Tibial nerve (tissue), 4 donors: ENCODE measurements at regions not wholly inside any gene's neighbourhood (a gene's known extent, or its start where the extent isn't known, plus 50 kb on each side); places are given as distances from the start of the nearest gene placed in this dataset.
A peak's percentile ranks its signal among the peaks of the same experiment; 100 is the strongest.

ENCODE experiments used
- DNase-seq, 2 donors: peaks; one replicate each; pipeline ENCODE4 v3.0.0-alpha.2; 2019; ENCODE audit warnings: low spot score in 2 of 2
- H3K27ac ChIP-seq, 4 donors: fragments of 200-600 bp; sonication (generic) in 3 of 4; one replicate each; pipeline ENCODE4 v1.5.1; 2017 to 2019; ENCODE audit warnings: mild to moderate bottlenecking in 1 of 4
- H3K27me3 ChIP-seq, 2 donors: fragments of 200-600 bp; sonication (generic) in 1 of 2; one replicate each; pipeline versions ENCODE4 v1.5.1 to v1.6.0; 2017 to 2019
- H3K36me3 ChIP-seq, 3 donors: fragments of 200-600 bp; sonication (generic); one replicate each; pipeline ENCODE4 v1.5.1; 2018 to 2019
- H3K4me1 ChIP-seq, 4 donors: fragments of 200-600 bp; sonication (generic) in 3 of 4; one replicate each; pipeline ENCODE4 v1.5.1; 2017 to 2019
- H3K4me3 ChIP-seq, 4 donors: fragments of 200-600 bp; sonication (generic) in 3 of 4; one replicate each; pipeline ENCODE4 v1.5.1; 2017 to 2019; ENCODE audit warnings: mild to moderate bottlenecking in 1 of 4, moderate library complexity in 1 of 4
- H3K9me3 ChIP-seq, 4 donors: fragments of 200-600 bp; sonication (generic) in 3 of 4; one replicate each; pipeline ENCODE4 v1.5.1; 2017 to 2019
- CTCF ChIP-seq, 5 experiments: fragments of 200-600 bp in 3 of 5; fragments of 450-650 bp in 2 of 5; sonication (generic) in 3 of 5; IDR thresholded peaks; one replicate each; pipeline ENCODE4 v1.5.1; 2016 to 2019; ENCODE audit warnings: antibody characterized with exemption in 5 of 5, mild to moderate bottlenecking in 3 of 5, moderate library complexity in 2 of 5
- EP300 ChIP-seq, 2 donors: sonication (generic); formaldehyde crosslinking; IDR thresholded peaks; one replicate each; pipeline ENCODE4 v1.6.1; 2017; ENCODE audit warnings: antibody characterized with exemption in 2 of 2, mild to moderate bottlenecking in 1 of 2
- POLR2A ChIP-seq, 2 donors: fragments of 450-650 bp; IDR thresholded peaks; one replicate each; pipeline ENCODE4 v1.6.1; 2017; ENCODE audit warnings: antibody characterized with exemption in 2 of 2, mild to moderate bottlenecking in 2 of 2, moderate library complexity in 2 of 2
- WGBS, 2 donors: methylation state at CpG; one replicate each; pipeline ENCODE4 v1.1.5; 2018; 5-methylcytosine and 5-hydroxymethylcytosine counted together

GRCh38 chr3:143209715-143210059 is 90.1 kb downstream of the CHST2 start:
- no peak overlapping the region for H3K4me3 ChIP-seq
- H3K36me3 ChIP-seq = no peaks in the 10 kb centered on the region
- H3K27me3 ChIP-seq = no peaks in the 10 kb centered on the region
- TF ChIP-seq EP300 (IDR thresholded peaks at IDR 0.05) (no peak), POLR2A (IDR thresholded peaks at IDR 0.05) (no peak), CTCF (IDR thresholded peaks at IDR 0.05) (peak in 1 of 5 experiments; percentile 8)
- H3K27ac ChIP-seq = no peak overlapping the region
- H3K4me1 ChIP-seq = no peaks in the 10 kb centered on the region
- H3K9me3 ChIP-seq = no peaks in the 10 kb centered on the region
- WGBS, 2 donors = 45% methylated on average over 4 of the region's 4 CpGs
- DNase-seq = no peak

GRCh38 chr3:143210141-143210540 is 90.6 kb downstream of the CHST2 start:
- Histone ChIP-seq H3K9me3 (no peaks in the 10 kb centered on the region), H3K36me3 (no peaks in the 10 kb centered on the region), H3K4me3 (no peak overlapping the region), H3K4me1 (no peaks in the 10 kb centered on the region), H3K27ac (no peak overlapping the region), H3K27me3 (no peaks in the 10 kb centered on the region)
- DNase-seq = no peak
- no peak for TF ChIP-seq CTCF (IDR thresholded peaks at IDR 0.05)
- TF ChIP-seq POLR2A (IDR thresholded peaks at IDR 0.05) = no peak
- no peak for TF ChIP-seq EP300 (IDR thresholded peaks at IDR 0.05)
- 41 to 59% methylated on average over 2 of the region's 2 CpGs for WGBS, 2 donors

GRCh38 chr3:143215059-143215458 is 95.5 kb downstream of the CHST2 start:
- no peak for TF ChIP-seq POLR2A (IDR thresholded peaks at IDR 0.05)
- no peak for TF ChIP-seq CTCF (IDR thresholded peaks at IDR 0.05)
- TF ChIP-seq EP300 (IDR thresholded peaks at IDR 0.05) = no peak
- no peaks in the 10 kb centered on the region for H3K9me3 ChIP-seq
- DNase-seq = no peak
- H3K36me3 ChIP-seq = no peaks in the 10 kb centered on the region
- 77 to 82% methylated on average over 4 of the region's 4 CpGs for WGBS, 2 donors
- peaks cover 0 to 13% (median 0%) of the 10 kb centered on the region in 4 donors for H3K4me1 ChIP-seq
- no peak overlapping the region for H3K27ac ChIP-seq
- no peak overlapping the region for H3K4me3 ChIP-seq
- no peaks in the 10 kb centered on the region for H3K27me3 ChIP-seq
